GM19193 (cell line): ENCODE measurements at regions not wholly inside any gene's neighbourhood (a gene's known extent, or its start where the extent isn't known, plus 50 kb on each side); places are given as distances from the start of the nearest gene placed in this dataset.

Source experiments
- POLR2A ChIP-seq: IDR thresholded peaks from 4 replicates; pipeline ENCODE4 v1.6.1; 2011; ENCODE audit not compliant: insufficient read depth, insufficient read length; ENCODE audit errors: extremely low read depth

DNA sequence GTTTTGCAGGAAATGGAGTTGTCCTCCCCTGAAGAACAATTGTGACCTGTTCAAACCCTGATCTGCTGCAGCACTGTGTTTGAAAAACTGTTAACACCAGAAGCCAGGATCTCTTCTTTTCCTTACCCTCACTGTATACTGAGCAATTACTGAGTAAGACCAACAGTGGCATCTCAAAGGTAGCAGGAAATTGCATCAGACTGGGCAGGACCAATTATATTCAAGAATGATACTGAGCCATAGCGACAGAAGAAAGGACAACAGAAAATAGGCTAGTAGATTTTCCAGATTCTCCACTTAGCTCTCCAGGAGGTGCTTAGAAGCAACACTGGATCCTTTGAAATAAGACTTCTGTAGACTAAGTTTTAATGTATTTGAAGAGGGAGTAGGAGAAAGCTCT is 57.4 kb upstream of the INHBA start:
- TF ChIP-seq POLR2A = no peak

DNA sequence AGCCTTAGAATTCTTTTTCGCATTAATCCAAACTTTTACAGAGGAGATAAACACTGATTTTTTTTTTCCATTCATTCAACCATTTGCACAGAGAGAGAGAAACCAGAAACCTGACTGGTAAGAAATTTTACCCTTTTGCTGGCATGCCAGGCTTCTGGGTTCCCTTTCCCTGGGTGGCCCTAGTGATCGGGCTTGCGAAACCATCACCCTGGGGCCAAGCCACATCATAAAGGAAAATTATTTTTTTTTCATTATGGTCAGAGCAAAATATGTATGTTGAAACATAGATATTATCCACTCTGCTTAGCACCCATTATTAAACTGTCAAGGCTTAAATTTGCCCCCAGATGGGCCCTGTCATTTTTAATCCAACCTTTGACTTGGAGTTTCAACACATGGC is 55.4 kb upstream of the INHBA start:
- no peak for TF ChIP-seq POLR2A

DNA sequence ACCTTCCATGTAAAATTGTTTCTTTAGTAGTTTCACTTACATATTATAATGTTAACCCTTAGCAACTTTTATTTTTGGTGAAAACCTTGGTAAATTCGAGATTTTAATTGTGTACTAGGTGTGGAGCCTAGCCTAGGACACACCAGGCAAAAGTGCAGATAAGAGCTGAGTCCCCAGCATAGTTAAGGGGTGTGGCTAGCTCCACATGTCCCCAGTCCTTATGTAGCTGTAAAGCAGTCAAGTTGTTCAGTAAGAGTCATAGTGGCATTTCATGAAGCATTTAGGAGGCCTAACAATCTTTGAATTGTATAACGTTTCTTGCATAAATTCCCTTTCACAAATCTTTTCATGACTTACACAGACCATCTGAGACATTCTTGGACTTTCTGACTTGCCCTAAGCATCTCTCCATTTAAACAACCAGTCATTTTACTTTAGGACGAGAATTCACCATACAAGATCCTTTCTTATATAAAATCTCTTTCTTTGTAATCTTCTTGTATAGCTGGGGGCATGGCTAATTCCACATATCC is 53.8 kb upstream of the INHBA start:
- TF ChIP-seq POLR2A = no peak

DNA sequence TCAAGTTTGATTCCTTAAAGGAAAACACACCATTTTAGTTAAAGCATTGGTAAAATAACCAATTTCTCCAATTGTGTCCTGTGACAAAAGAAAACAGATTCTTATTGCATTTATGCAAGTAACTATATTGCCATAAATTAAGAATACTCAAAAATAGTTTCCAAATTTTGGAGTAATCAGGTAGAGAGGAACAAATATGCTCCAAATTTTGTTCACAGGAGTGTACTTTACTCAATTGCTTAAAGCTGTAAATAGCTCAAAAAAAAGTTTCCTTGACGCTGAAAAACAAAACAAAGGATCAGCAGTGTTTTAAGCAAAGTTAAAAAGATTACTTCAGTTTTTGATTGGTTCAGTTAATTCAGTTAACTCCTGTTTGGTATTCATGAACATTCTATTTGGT is 52.2 kb upstream of the INHBA start:
- no peak for TF ChIP-seq POLR2A

DNA sequence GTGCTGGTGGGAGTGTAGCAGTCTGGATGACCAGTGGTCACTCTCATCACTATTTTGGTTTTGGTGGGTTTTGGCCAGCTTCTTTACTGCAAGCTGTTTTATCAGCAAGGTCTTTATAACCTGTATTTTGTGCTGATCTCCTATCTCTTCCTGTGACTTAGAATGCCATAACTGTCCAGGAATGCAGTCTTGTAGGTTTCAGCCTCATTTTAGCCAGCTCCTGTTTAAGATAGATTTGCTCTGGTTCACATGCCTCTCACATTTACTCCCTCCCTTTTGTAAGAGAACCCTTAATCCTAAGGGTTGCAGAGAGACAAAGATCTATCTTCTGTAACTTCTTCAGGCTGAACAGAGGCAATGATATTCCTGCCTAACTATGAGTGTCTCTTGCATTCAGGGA is 51.2 kb upstream of the INHBA start:
- no peak for TF ChIP-seq POLR2A
